ENCODE measurements at regions not wholly inside any gene's neighbourhood (a gene's known extent, or its start where the extent isn't known, plus 50 kb on each side); places are given as distances from the start of the nearest gene placed in this dataset.

GRCh38 chr3:22907796-22908195, 295.3 kb upstream of the UBE2E2 start:
- FAIRE-seq, result no peak

More at GRCh38 chr3:22907796-22908195, 295.3 kb upstream of the UBE2E2 start:
- intact Hi-C loops (cut with micrococcal nuclease), result no loop called here
- no peak for TF ChIP-seq FOS (IDR thresholded peaks at IDR 0.05; ENCODE audit: borderline replicate concordance, insufficient read depth, low read length)
- no peak for TF ChIP-seq MYC (IDR thresholded peaks at IDR 0.05; ENCODE audit: low read depth, low read length)
- TF ChIP-seq POLR2A (IDR thresholded peaks at IDR 0.05; ENCODE audit: low read depth, low read length), result no peak
- TF ChIP-seq MAX (IDR thresholded peaks at IDR 0.05; ENCODE audit: insufficient read depth, insufficient read length), result no peak
- TF ChIP-seq CTCF (IDR thresholded peaks at IDR 0.05; ENCODE audit: extremely low read depth in 1 of 2, insufficient read depth in 1 of 2, low read depth in 1 of 2, low read length in 2 of 2), result no peak
- TF ChIP-seq EZH2 (IDR thresholded peaks at IDR 0.05; ENCODE audit: borderline replicate concordance, low read depth, low read length, severe bottlenecking), result no peak
- no peak for TF ChIP-seq JUN (IDR thresholded peaks at IDR 0.05; ENCODE audit: borderline replicate concordance, insufficient read depth, insufficient read length, low read depth)
- no peak for TF ChIP-seq GATA2 (IDR thresholded peaks at IDR 0.05; ENCODE audit: insufficient read depth, insufficient read length, low read depth, low read length)
- no peak for TF ChIP-seq POLR2AphosphoS5 (IDR thresholded peaks at IDR 0.05; ENCODE audit: insufficient read depth, low read depth, low read length)
- H3K27ac ChIP-seq (ENCODE audit: insufficient read depth, low read depth, low read length), result no peak overlapping the region
- no peaks in the 10 kb centered on the region for H3K4me1 ChIP-seq (ENCODE audit: control insufficient read depth, extremely low read depth, insufficient read depth, low read length)
- no peak overlapping the region for H2AFZ ChIP-seq (ENCODE audit: low read depth, low read length)
- dilution Hi-C loops (cut with MboI; ENCODE audit: extremely low pct_ligation_motif_present, low sequenced_read_pairs), result no loop called here
- H3K9me1 ChIP-seq (replicated peaks; ENCODE audit: control insufficient read depth, extremely low read depth, insufficient read depth, low read length), result no peaks in the 10 kb centered on the region
- no peaks in the 10 kb centered on the region for H3K9me3 ChIP-seq (replicated peaks; ENCODE audit: control insufficient read depth, insufficient read depth, low read length)
- H3K4me2 ChIP-seq (ENCODE audit: insufficient read depth, low read length), result no peak overlapping the region
- H3K27me3 ChIP-seq (ENCODE audit: control insufficient read depth in 2 of 2, insufficient read depth in 2 of 2, low read length in 2 of 2), result no peaks in the 10 kb centered on the region
- no peak overlapping the region for H3K9ac ChIP-seq (replicated peaks; ENCODE audit: extremely low read depth, insufficient read depth, low read length)
- ChIA-PET CTCF (no interaction called here), POLR2A (no interaction called here)
- H3K4me3 ChIP-seq (replicated peaks in 1 of 3; ENCODE audit: insufficient read depth in 1 of 3, low read depth in 1 of 3, low read length in 3 of 3), result no peak overlapping the region
- DNase-seq (ENCODE audit: low read depth, low spot score), result no peak
- H3K36me3 ChIP-seq (ENCODE audit: control insufficient read depth in 2 of 2, extremely low read depth in 1 of 2, insufficient read depth in 2 of 2, low read length in 2 of 2), result no peaks in the 10 kb centered on the region
- H3K79me2 ChIP-seq (ENCODE audit: control insufficient read depth, insufficient read depth, low read length), result no peaks in the 10 kb centered on the region
- BruUV-seq (replicated peaks), result no TSS peak
- H4K20me1 ChIP-seq (replicated peaks; ENCODE audit: control insufficient read depth, extremely low read depth, insufficient read depth, low read length), result no peaks in the 10 kb centered on the region

Measured in endothelial cell of umbilical vein (primary cell).